IMR-90 (cell line): ENCODE measurements at regions not wholly inside any gene's neighbourhood (a gene's known extent, or its start where the extent isn't known, plus 50 kb on each side); places are given as distances from the start of the nearest gene placed in this dataset.

Experiments used
- ATAC-seq: fragments of 200-7000 bp; cut with Tn5 transposase; 2 replicates; pipeline ENCODE4 v1.9.1; 2020; ENCODE audit warnings: low read depth, mild to moderate bottlenecking, moderate library complexity
- BruUV-seq: library from RNA; stranded (reverse); fragments of 400-500 nt; replicated peaks from 2 replicates; lab custom pipeline; 2021; lab: Mats Ljungman, UMichigan
- CTCF ChIA-PET: fragments of 300-600 bp; formaldehyde crosslinking; extraction: SDS; loops from one replicate; lab custom pipeline; 2021; ENCODE audit warnings: antibody characterized with exemption; lab: Yijun Ruan, JAX
- POLR2A ChIA-PET: fragments of 300-600 bp; sonication (Branson Sonifier 250); formaldehyde crosslinking; loops from one replicate; lab custom pipeline; 2022; ENCODE audit warnings: antibody characterized with exemption; ENCODE audit not compliant: unreplicated experiment; lab: Charles Lee
- DNase-seq: peaks from one replicate; pipeline ENCODE4 v3.0.0; 2013
- H2AFZ ChIP-seq: replicated peaks from 2 replicates; pipeline ENCODE3; 2013; ENCODE audit warnings: low read length, mild to moderate bottlenecking; ENCODE audit not compliant: poor library complexity
- H2AK5ac ChIP-seq: 2 replicates; pipeline ENCODE4 v1.6.1; 2013; ENCODE audit warnings: low read depth, low read length, inconsistent platforms
- H2AK9ac ChIP-seq: replicated peaks from 2 replicates; pipeline ENCODE3; 2013; ENCODE audit warnings: mild to moderate bottlenecking, low read depth, low read length, moderate library complexity; ENCODE audit not compliant: poor library complexity
- H2BK120ac ChIP-seq: 2 replicates; pipeline ENCODE4 v1.6.1; 2013; ENCODE audit warnings: low read depth, low read length, inconsistent platforms
- H2BK15ac ChIP-seq: 3 replicates; pipeline ENCODE4 v1.6.1; 2013; ENCODE audit warnings: low read depth, low read length, inconsistent platforms
- H2BK20ac ChIP-seq: 2 replicates; pipeline ENCODE4 v1.6.1; 2013; ENCODE audit warnings: low read depth, mild to moderate bottlenecking, inconsistent platforms, low read length, moderate library complexity
- H2BK5ac ChIP-seq: 2 replicates; pipeline ENCODE4 v1.6.1; 2013; ENCODE audit warnings: mild to moderate bottlenecking, low read depth, low read length, inconsistent platforms; ENCODE audit not compliant: poor library complexity, severe bottlenecking
- H3K14ac ChIP-seq: replicated peaks from 2 replicates; pipeline ENCODE4 v1.6.1; 2013; ENCODE audit warnings: low read depth, low read length, inconsistent platforms
- H3K18ac ChIP-seq: 2 replicates; pipeline ENCODE4 v1.6.1; 2013; ENCODE audit warnings: low read depth, low read length, control low read depth
- H3K23ac ChIP-seq: 2 replicates; pipeline ENCODE4 v1.6.1; 2013; ENCODE audit warnings: low read depth, low read length, inconsistent platforms
- H3K27ac ChIP-seq: 2 replicates; pipeline ENCODE4 v1.5.1; 2013; ENCODE audit warnings: mild to moderate bottlenecking, control low read depth, low read length; ENCODE audit not compliant: insufficient read depth
- H3K27me3 ChIP-seq: 2 replicates; pipeline ENCODE4 v1.6.1; 2013; ENCODE audit warnings: low read length; ENCODE audit not compliant: control insufficient read depth, insufficient read depth
- H3K36me3 ChIP-seq: 2 replicates; pipeline ENCODE4 v1.6.1; 2013; ENCODE audit warnings: low read length, mixed read lengths; ENCODE audit not compliant: control insufficient read depth, insufficient read depth
- H3K4ac ChIP-seq: 2 replicates; pipeline ENCODE4 v1.6.1; 2013; ENCODE audit warnings: low read depth, low read length, inconsistent platforms
- H3K4me1 ChIP-seq: 2 replicates; pipeline ENCODE4 v1.6.1; 2013; ENCODE audit warnings: low read length, mixed read lengths; ENCODE audit not compliant: control insufficient read depth, insufficient read depth
- H3K4me2 ChIP-seq: 2 replicates; pipeline ENCODE4 v1.6.1; 2013; ENCODE audit warnings: low read depth, mild to moderate bottlenecking, control low read depth, low read length, moderate library complexity
- H3K4me3 ChIP-seq: 2 replicates; pipeline ENCODE4 v1.5.1; 2013; ENCODE audit warnings: low read depth, mild to moderate bottlenecking, control low read depth, low read length, moderate library complexity; ENCODE audit not compliant: insufficient read depth
- H3K56ac ChIP-seq: 2 replicates; pipeline ENCODE4 v1.6.1; 2013; ENCODE audit warnings: low read length, inconsistent platforms; ENCODE audit not compliant: insufficient read depth; ENCODE audit errors: extremely low read depth
- H3K79me1 ChIP-seq, 2 experiments: 2 replicates each; pipeline ENCODE4 v1.6.1; 2013; ENCODE audit warnings: low read length in 2 of 2, inconsistent platforms in 1 of 2, low read depth in 1 of 2
- H3K9ac ChIP-seq: 2 replicates; pipeline ENCODE4 v1.6.1; 2013; ENCODE audit warnings: low read depth, low read length, control low read depth
- H3K9me1 ChIP-seq: 2 replicates; pipeline ENCODE4 v1.6.1; 2013; ENCODE audit warnings: low read length, inconsistent platforms; ENCODE audit not compliant: insufficient read depth
- H3K9me3 ChIP-seq: 2 replicates; pipeline ENCODE4 v1.6.1; 2013; ENCODE audit warnings: low read length; ENCODE audit not compliant: control insufficient read depth, insufficient read depth
- H4K20me1 ChIP-seq: 2 replicates; pipeline ENCODE4 v1.6.1; 2013; ENCODE audit warnings: low read length, inconsistent platforms; ENCODE audit not compliant: insufficient read depth
- H4K5ac ChIP-seq: 2 replicates; pipeline ENCODE4 v1.6.1; 2013; ENCODE audit warnings: mild to moderate bottlenecking, low read depth, low read length, control low read depth
- H4K8ac ChIP-seq, 2 experiments: 2 replicates each; pipeline ENCODE4 v1.6.1; 2013; ENCODE audit warnings: low read depth in 2 of 2, low read length in 2 of 2, control low read depth in 1 of 2, inconsistent platforms in 1 of 2
- H4K91ac ChIP-seq: 2 replicates; pipeline ENCODE4 v1.6.1; 2013; ENCODE audit warnings: low read depth, low read length, inconsistent platforms; ENCODE audit not compliant: insufficient read depth
- BHLHE40 ChIP-seq: fragments of 150-350 bp; IDR thresholded peaks from 2 replicates; pipeline ENCODE4 v1.6.1; 2016; ENCODE audit warnings: mild to moderate bottlenecking, low read depth, low read length
- CEBPB ChIP-seq: IDR thresholded peaks from 2 replicates; pipeline ENCODE4 v1.6.1; 2012; ENCODE audit warnings: low read depth, low read length, improper control_type of control experiment
- CHD1 ChIP-seq: IDR thresholded peaks from 2 replicates; pipeline ENCODE4 v1.6.1; 2012; ENCODE audit warnings: low read depth, low read length, improper control_type of control experiment
- MAFK ChIP-seq: IDR thresholded peaks from 2 replicates; pipeline ENCODE4 v1.6.1; 2012; ENCODE audit warnings: low read depth, low read length, improper control_type of control experiment
- MAZ ChIP-seq: IDR thresholded peaks from 2 replicates; pipeline ENCODE4 v1.6.1; 2012; ENCODE audit warnings: low read depth, mild to moderate bottlenecking, low read length, improper control_type of control experiment, moderate library complexity, borderline replicate concordance
- MXI1 ChIP-seq: IDR thresholded peaks from 2 replicates; pipeline ENCODE4 v1.6.1; 2012; ENCODE audit warnings: low read depth, mild to moderate bottlenecking, low read length, moderate library complexity, borderline replicate concordance
- NFE2L2 ChIP-seq: fragments of 150-350 bp; IDR thresholded peaks from 2 replicates; pipeline ENCODE4 v1.6.1; 2016; ENCODE audit warnings: low read depth, mild to moderate bottlenecking, low read length
- POLR2A ChIP-seq: IDR thresholded peaks from 2 replicates; pipeline ENCODE4 v1.6.1; 2012; ENCODE audit warnings: mild to moderate bottlenecking, low read depth, low read length
- RAD21 ChIP-seq: IDR thresholded peaks from 2 replicates; pipeline ENCODE4 v1.6.1; 2012; ENCODE audit warnings: low read length, improper control_type of control experiment
- RCOR1 ChIP-seq: IDR thresholded peaks from 2 replicates; pipeline ENCODE4 v1.6.1; 2012; ENCODE audit warnings: mild to moderate bottlenecking, low read length, improper control_type of control experiment; ENCODE audit not compliant: insufficient replicate concordance
- RFX5 ChIP-seq: IDR thresholded peaks from 2 replicates; pipeline ENCODE4 v1.8.0; 2012; ENCODE audit warnings: low read depth, mild to moderate bottlenecking, low read length, moderate library complexity
- SMC3 ChIP-seq: fragments of 150-350 bp; IDR thresholded peaks from 2 replicates; pipeline ENCODE4 v1.6.1; 2016; ENCODE audit warnings: low read depth, mild to moderate bottlenecking, antibody characterized with exemption, low read length, moderate library complexity
- WGBS, 2 experiments: methylation state at CpG; one replicate each; pipeline versions ENCODE4 v1.1.5 to v1.1.7; 2013; ENCODE audit warnings: missing lambda C conversion rate in 2 of 2; ENCODE audit not compliant: insufficient read length in 1 of 2; ENCODE audit errors: extremely low coverage in 2 of 2; 5-methylcytosine and 5-hydroxymethylcytosine counted together
- dilution Hi-C: fragments of 300-500 bp; cut with HindIII; formaldehyde crosslinking; loops from one replicate; pipeline ENCODE4 v1.14.3; 2018; ENCODE audit warnings: low sequenced_read_pairs; ENCODE audit not compliant: unreplicated experiment
- in situ Hi-C: fragments of 300-500 bp; cut with MboI; formaldehyde crosslinking; loops from 3 replicates; pipeline ENCODE4 v1.14.3; 2019; ENCODE audit warnings: low sequenced_read_pairs, inconsistent platforms, mixed read lengths
- intact Hi-C: fragments of 100-400 bp; cut with micrococcal nuclease; formaldehyde crosslinking; loops from 2 replicates; pipeline ENCODE4 v1.10.0; 2022
- TF ChIP-seq, protein P1 (sequence below): fragments of 150-350 bp; IDR thresholded peaks from 2 replicates; pipeline ENCODE4 v1.6.1; 2017; ENCODE audit warnings: mild to moderate bottlenecking, antibody characterized with exemption, low read length, low read depth
- TF ChIP-seq, protein P2 (sequence below): fragments of 150-350 bp; IDR thresholded peaks from 2 replicates; pipeline ENCODE4 v1.6.1; 2016; ENCODE audit warnings: low read depth, mild to moderate bottlenecking, low read length, moderate library complexity, borderline replicate concordance
- TF ChIP-seq, protein P3 (sequence below): conservative IDR thresholded peaks from 2 replicates; pipeline ENCODE4 v1.5.1; 2012; ENCODE audit warnings: mild to moderate bottlenecking, low read depth, low read length, improper control_type of control experiment

GRCh38 chr11:109184376-109184775, 237.6 kb upstream of the C11orf87 start:
- no peak overlapping the region for H2AK5ac ChIP-seq
- no peaks in the 10 kb centered on the region for H3K79me1 ChIP-seq
- no peaks in the 10 kb centered on the region for H3K36me3 ChIP-seq
- no peak overlapping the region for H3K4ac ChIP-seq
- H2BK20ac ChIP-seq: no peak overlapping the region
- no peak overlapping the region for H3K9ac ChIP-seq
- no peak overlapping the region for H4K8ac ChIP-seq
- H3K4me2 ChIP-seq: no peak overlapping the region
- in situ Hi-C loops (no loop called here), dilution Hi-C loops (no loop called here), intact Hi-C loops (no loop called here)
- H3K9me3 ChIP-seq: no peaks in the 10 kb centered on the region
- no peak overlapping the region for H3K4me3 ChIP-seq
- no peaks in the 10 kb centered on the region for H3K4me1 ChIP-seq
- TF ChIP-seq POLR2A (no peak), CHD1 (no peak), SMC3 (no peak), MAZ (no peak), BHLHE40 (no peak), NFE2L2 (no peak), CEBPB (no peak), MXI1 (no peak), RCOR1 (no peak), RFX5 (no peak), RAD21 (no peak), MAFK (no peak)
- TF ChIP-seq, protein P1, sequence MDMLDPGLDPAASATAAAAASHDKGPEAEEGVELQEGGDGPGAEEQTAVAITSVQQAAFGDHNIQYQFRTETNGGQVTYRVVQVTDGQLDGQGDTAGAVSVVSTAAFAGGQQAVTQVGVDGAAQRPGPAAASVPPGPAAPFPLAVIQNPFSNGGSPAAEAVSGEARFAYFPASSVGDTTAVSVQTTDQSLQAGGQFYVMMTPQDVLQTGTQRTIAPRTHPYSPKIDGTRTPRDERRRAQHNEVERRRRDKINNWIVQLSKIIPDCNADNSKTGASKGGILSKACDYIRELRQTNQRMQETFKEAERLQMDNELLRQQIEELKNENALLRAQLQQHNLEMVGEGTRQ: no peak
- TF ChIP-seq, protein P2, sequence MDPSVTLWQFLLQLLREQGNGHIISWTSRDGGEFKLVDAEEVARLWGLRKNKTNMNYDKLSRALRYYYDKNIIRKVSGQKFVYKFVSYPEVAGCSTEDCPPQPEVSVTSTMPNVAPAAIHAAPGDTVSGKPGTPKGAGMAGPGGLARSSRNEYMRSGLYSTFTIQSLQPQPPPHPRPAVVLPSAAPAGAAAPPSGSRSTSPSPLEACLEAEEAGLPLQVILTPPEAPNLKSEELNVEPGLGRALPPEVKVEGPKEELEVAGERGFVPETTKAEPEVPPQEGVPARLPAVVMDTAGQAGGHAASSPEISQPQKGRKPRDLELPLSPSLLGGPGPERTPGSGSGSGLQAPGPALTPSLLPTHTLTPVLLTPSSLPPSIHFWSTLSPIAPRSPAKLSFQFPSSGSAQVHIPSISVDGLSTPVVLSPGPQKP: no peak
- TF ChIP-seq, protein P3, sequence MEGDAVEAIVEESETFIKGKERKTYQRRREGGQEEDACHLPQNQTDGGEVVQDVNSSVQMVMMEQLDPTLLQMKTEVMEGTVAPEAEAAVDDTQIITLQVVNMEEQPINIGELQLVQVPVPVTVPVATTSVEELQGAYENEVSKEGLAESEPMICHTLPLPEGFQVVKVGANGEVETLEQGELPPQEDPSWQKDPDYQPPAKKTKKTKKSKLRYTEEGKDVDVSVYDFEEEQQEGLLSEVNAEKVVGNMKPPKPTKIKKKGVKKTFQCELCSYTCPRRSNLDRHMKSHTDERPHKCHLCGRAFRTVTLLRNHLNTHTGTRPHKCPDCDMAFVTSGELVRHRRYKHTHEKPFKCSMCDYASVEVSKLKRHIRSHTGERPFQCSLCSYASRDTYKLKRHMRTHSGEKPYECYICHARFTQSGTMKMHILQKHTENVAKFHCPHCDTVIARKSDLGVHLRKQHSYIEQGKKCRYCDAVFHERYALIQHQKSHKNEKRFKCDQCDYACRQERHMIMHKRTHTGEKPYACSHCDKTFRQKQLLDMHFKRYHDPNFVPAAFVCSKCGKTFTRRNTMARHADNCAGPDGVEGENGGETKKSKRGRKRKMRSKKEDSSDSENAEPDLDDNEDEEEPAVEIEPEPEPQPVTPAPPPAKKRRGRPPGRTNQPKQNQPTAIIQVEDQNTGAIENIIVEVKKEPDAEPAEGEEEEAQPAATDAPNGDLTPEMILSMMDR: no peak
- no peak overlapping the region for H3K23ac ChIP-seq
- no peak overlapping the region for H3K27ac ChIP-seq
- no peak for ATAC-seq
- no peak overlapping the region for H3K14ac ChIP-seq
- no peak overlapping the region for H2AK9ac ChIP-seq
- WGBS, 2 experiments: no CpG with 5 or more reads among the region's 1 CpG
- ChIA-PET POLR2A (no interaction called here), CTCF (interaction anchor here (0.8 kb wide), 1 partner anchor 606 kb away, joined by 13 read pairs; no protein-coding TSS in a partner anchor)
- no peak overlapping the region for H2BK15ac ChIP-seq
- no peaks in the 10 kb centered on the region for H4K20me1 ChIP-seq
- H2BK5ac ChIP-seq: no peak overlapping the region
- no peak overlapping the region for H3K18ac ChIP-seq
- H2AFZ ChIP-seq: no peak overlapping the region
- H4K91ac ChIP-seq: no peak overlapping the region
- H2BK120ac ChIP-seq: no peak overlapping the region
- H3K56ac ChIP-seq: no peak overlapping the region
- H4K5ac ChIP-seq: no peak overlapping the region
- DNase-seq: no peak
- H3K27me3 ChIP-seq: no peaks in the 10 kb centered on the region
- no peaks in the 10 kb centered on the region for H3K9me1 ChIP-seq
- BruUV-seq: no TSS peak
